AG10803 (cell line): ENCODE measurements at regions not wholly inside any gene's neighbourhood (a gene's known extent, or its start where the extent isn't known, plus 50 kb on each side); places are given as distances from the start of the nearest gene placed in this dataset.
A peak's percentile ranks its signal among the peaks of the same experiment; 100 is the strongest.
"Not testable (repeated sequence)": the region's sequence is repeated elsewhere in the genome, so short reads cannot be mapped to it uniquely, and the experiment has no call there.

ENCODE experiments used
- DNase-seq: peaks from one replicate; pipeline ENCODE4 v3.0.0; 2010; ENCODE audit warnings: low read depth
- H3K4me3 ChIP-seq: 2 replicates; pipeline ENCODE4 v1.5.1; 2011; ENCODE audit warnings: mild to moderate bottlenecking, low read length, control low read depth
- TF ChIP-seq, protein P1 (sequence below): conservative IDR thresholded peaks from 2 replicates; pipeline ENCODE4 v1.5.1; 2011; ENCODE audit warnings: mild to moderate bottlenecking, low read length, control low read depth, inconsistent platforms

GRCh38 chr6:112437058-112437457, 89.9 kb downstream of the RFPL4B start:
- no peak overlapping the region for H3K4me3 ChIP-seq
- DNase-seq, result no peak
- TF ChIP-seq, protein P1, sequence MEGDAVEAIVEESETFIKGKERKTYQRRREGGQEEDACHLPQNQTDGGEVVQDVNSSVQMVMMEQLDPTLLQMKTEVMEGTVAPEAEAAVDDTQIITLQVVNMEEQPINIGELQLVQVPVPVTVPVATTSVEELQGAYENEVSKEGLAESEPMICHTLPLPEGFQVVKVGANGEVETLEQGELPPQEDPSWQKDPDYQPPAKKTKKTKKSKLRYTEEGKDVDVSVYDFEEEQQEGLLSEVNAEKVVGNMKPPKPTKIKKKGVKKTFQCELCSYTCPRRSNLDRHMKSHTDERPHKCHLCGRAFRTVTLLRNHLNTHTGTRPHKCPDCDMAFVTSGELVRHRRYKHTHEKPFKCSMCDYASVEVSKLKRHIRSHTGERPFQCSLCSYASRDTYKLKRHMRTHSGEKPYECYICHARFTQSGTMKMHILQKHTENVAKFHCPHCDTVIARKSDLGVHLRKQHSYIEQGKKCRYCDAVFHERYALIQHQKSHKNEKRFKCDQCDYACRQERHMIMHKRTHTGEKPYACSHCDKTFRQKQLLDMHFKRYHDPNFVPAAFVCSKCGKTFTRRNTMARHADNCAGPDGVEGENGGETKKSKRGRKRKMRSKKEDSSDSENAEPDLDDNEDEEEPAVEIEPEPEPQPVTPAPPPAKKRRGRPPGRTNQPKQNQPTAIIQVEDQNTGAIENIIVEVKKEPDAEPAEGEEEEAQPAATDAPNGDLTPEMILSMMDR, result no peak

GRCh38 chr6:112439010-112439409, 91.9 kb downstream of the RFPL4B start:
- TF ChIP-seq, protein P1, result no peak
- DNase-seq, result no peak
- H3K4me3 ChIP-seq, result no peak overlapping the region

GRCh38 chr6:112439432-112439831, 92.3 kb downstream of the RFPL4B start:
- TF ChIP-seq, protein P1, result no peak
- H3K4me3 ChIP-seq, result no peak overlapping the region
- DNase-seq, result no peak

DNA sequence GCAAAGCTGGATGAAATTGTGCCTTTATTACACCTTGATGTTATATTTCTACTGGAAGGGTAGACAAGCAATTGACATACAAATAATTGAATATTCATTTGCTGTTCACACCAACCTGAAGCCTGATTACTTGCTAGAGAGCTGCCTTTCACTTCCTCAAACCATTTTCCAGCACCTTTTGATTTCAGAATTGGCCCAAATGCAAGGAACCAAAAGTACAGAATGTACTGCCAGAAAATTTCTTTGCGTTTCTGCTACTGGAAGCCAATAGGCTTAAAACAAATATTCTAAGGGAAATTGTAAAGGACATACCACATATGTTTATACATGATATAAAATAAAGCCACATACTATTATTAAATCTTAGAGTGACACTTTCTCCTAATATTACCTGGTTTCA, 94.5 kb downstream of the RFPL4B start:
- DNase-seq, result no peak
- H3K4me3 ChIP-seq, result no peak overlapping the region
- TF ChIP-seq, protein P1, result no peak

- peak; percentile 95 for DNase-seq
- no peak overlapping the region for H3K4me3 ChIP-seq
- TF ChIP-seq, protein P1, result peak; percentile 16; the same call in 1 of the 2 replicates
Measured at GRCh38 chr6:112443179-112444065, 96.3 kb downstream of the RFPL4B start.

DNA sequence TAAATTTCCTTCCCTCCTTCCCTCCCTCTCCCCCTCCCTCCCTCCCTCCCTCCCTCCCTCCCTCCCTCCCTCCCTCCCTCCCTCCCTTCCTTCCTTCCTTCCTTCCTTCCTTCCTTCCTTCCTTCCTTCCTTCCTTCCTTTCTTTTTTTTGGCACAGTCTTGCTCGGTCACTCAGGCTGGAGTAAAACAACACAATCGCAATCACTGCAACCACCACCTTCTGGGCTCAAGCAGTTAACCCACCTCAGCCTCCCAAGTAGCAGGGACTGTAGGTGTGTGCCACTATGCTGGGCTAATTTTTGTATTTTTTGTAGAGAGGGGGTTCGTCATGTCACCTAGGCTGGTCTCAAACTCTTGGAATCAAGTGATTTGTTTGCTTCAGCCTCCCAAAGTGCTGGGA, 101.7 kb downstream of the RFPL4B start:
- not testable (repeated sequence) for DNase-seq, H3K4me3 ChIP-seq

GRCh38 chr6:112450663-112451062, 103.5 kb downstream of the RFPL4B start:
- TF ChIP-seq, protein P1, result no peak
- no peak for DNase-seq
- H3K4me3 ChIP-seq, result no peak overlapping the region
